ENCODE measurements at regions not wholly inside any gene's neighbourhood (a gene's known extent, or its start where the extent isn't known, plus 50 kb on each side); places are given as distances from the start of the nearest gene placed in this dataset.

DNA sequence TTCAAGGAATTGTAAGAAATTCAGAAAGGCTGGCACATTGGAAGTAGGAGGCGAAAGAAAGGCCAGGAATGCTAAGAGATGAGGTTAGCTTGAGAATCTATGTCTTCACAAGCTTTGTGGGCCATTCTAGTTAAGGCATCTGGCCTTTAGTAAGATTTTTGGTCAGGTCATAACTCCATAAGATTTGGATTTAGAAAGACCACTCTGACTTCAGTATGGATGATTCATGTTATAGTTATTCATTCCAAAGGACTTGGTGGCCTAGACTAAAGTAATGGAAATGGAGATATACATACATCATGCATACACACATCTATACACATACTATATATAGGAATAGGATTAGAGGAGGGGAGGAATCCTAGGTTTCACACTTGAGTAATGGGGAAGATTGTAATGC is 77.5 kb downstream of the SEPTIN7 start:
- TF ChIP-seq, protein P1, sequence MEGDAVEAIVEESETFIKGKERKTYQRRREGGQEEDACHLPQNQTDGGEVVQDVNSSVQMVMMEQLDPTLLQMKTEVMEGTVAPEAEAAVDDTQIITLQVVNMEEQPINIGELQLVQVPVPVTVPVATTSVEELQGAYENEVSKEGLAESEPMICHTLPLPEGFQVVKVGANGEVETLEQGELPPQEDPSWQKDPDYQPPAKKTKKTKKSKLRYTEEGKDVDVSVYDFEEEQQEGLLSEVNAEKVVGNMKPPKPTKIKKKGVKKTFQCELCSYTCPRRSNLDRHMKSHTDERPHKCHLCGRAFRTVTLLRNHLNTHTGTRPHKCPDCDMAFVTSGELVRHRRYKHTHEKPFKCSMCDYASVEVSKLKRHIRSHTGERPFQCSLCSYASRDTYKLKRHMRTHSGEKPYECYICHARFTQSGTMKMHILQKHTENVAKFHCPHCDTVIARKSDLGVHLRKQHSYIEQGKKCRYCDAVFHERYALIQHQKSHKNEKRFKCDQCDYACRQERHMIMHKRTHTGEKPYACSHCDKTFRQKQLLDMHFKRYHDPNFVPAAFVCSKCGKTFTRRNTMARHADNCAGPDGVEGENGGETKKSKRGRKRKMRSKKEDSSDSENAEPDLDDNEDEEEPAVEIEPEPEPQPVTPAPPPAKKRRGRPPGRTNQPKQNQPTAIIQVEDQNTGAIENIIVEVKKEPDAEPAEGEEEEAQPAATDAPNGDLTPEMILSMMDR (conservative IDR thresholded peaks at IDR 0.05 in 1 of 2, IDR thresholded peaks at IDR 0.05 in 1 of 2; ENCODE audit: low read depth in 1 of 2, low read length in 2 of 2), result no peak
- no peak for TF ChIP-seq EZH2 (IDR thresholded peaks at IDR 0.05; ENCODE audit: low read length, missing control alignments)
